Erythroblast (primary cell): ENCODE measurements at regions not wholly inside any gene's neighbourhood (a gene's known extent, or its start where the extent isn't known, plus 50 kb on each side); places are given as distances from the start of the nearest gene placed in this dataset.

ENCODE experiments used
- DNase-seq, 2 experiments: peaks; one replicate each; lab custom pipeline; 2025; lab: John Stamatoyannopoulos, UW
- GATA1 ChIP-seq: IDR thresholded peaks from 2 replicates; pipeline ENCODE4 v1.6.1; 2011; ENCODE audit warnings: low read depth, mild to moderate bottlenecking, control low read depth, low read length, moderate library complexity
- POLR2A ChIP-seq: IDR thresholded peaks from 2 replicates; pipeline ENCODE4 v1.6.1; 2011; ENCODE audit warnings: mild to moderate bottlenecking, low read length

- DNase-seq: no peak
- TF ChIP-seq POLR2A (no peak), GATA1 (no peak)
Measured at GRCh38 chr1:90210633-90211491, 216.0 kb downstream of the ZNF326 start.

DNA sequence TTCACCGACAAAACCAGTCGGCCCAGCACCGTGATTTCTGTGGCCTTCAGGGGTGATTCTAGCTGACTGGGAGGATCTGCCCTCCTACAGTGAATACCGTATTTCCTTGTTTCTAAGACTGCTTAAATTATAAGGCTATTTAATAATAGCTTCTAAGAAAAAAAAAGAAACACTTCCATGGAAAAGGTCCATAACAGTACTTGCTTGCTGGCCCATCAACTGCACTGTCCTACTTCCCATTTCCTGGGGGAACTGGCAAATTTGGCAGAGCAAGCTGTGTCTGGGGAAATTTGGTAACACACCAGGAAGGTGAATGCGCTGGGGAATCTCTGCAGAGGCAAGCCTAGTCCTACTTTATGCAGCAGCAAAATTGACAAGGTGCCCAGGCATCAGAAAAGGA, 214.0 kb downstream of the ZNF326 start:
- TF ChIP-seq GATA1 (no peak), POLR2A (no peak)
- DNase-seq: no peak

DNA sequence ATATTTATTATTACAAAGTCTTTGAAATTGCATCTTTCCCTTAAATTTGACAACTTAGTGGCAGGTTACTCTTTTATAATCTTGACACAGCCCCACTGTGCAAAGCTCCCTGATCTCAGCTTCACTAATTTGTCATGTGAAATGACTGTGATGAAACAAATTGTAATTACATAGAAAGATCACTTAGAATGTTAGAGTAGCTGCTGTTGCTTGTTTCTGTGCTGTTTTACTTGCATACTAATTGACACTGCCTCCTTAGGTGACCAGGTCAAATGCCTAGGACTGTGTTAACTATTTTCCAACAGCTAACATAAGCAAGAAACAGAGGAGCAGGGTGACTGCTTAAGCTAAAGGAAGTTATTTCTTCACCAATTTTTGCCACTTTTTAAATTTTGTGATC, 211.3 kb downstream of the ZNF326 start:
- DNase-seq: no peak
- TF ChIP-seq POLR2A (no peak), GATA1 (no peak)

GRCh38 chr1:90204780-90205179, 209.9 kb downstream of the ZNF326 start:
- TF ChIP-seq GATA1: no peak
- no peak for TF ChIP-seq POLR2A
- no peak for DNase-seq

DNA sequence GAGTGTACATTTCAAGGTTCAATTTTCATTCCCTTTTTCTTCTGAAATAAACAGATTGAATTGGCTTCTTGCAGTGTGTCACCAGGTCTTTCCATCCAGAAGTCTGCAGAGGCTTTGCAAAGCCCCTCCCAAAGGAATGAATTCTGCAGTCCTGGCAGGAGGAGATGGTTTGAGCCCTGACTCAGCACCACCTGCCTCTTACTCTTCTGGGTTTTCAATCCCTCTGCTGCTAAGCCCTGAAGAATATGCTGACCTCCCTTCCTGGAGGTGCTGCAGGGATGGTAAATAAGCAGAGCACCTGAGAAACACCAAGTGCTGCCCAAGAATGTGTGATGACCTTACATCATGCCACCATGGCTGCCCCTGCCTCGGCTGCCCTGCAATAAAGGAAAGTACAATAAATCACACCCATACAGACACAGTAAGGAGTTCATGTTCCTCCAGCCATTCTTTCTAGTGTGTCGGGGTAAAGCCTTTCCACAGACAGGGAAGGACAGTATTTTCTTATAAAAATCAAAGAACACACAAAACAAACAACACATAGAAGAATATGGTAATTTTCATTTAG, 209.2 kb downstream of the ZNF326 start:
- DNase-seq: no peak
- TF ChIP-seq POLR2A: no peak
- TF ChIP-seq GATA1: no peak

DNA sequence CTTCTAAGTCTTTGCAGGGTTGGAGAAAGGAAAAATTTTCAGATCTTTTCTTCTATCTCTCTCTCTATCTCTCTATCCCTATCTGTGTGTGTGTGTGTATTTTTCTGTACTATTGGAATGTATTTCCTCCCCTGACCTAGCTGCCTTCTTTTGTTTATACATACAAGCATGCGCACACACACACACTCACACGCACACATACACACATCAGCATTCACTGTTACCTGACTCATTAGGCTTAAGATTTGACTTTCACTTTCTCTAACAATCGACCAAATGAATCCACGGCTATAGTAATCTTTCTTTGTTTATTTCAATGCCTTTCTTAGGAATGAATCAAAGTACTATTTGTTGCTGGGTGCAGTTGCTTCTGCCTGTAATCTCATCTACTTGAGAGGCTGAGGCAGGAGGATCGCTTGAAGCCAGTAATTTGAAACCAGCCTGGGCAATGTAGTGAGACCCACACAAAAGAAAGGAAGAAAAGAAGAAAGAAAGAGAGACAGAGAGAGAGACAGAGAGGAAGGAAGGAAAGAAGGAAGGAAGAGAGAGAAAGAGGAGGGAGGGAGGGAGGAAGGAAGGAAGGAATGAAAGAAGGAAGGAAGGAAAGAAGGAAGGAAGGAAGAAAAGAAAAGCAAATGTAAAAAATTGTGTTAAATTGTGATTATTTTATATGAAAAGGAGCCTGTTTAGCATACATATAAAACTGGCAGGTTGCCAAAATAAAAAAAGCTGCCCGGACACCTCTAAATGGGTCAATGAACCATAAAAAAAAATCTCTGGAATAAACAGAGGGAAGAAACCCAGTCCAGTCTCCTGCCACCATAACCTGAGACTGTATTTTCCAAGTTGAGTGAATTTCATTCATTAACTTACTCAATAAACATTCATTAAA, 206.8 kb downstream of the ZNF326 start:
- no peak for DNase-seq
- TF ChIP-seq POLR2A (no peak), GATA1 (no peak)

GRCh38 chr1:90200646-90201205, 205.8 kb downstream of the ZNF326 start:
- TF ChIP-seq GATA1 (no peak), POLR2A (no peak)
- no peak for DNase-seq

DNA sequence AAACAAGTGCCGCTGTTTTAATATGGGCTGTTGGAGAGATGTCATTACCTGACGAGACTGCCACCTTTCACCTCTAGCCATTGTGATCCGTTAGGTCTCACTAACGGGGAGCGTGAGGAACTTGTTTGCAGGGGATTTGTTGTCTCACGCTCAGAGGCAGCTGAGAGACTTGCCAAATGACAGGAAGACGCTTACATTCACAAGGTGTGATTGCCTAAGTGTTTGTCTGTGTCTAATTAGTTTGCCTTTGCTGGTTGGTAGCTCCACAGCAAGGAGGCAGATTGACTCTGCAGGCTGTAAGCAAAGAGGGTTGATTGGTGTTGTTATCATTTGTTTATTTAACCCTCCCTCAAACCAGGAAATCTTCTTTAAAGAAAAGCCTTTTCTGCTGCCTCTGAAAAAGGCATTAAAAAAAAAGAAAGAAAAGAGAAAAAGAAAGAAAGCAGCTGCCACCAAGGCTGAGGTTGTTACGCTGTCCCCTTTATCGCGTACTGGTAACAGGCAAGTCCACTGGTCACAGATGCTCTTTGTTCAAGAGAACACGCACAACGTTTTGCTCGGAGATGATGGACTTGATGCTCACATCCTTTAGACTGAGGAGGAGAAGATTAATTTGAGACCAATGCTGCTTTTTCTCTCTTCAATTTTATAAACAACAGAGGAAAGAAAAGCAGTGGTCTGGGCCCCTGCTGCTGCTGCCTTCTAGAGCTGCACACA, 203.9 kb downstream of the ZNF326 start:
- TF ChIP-seq POLR2A: no peak
- TF ChIP-seq GATA1: no peak
- no peak for DNase-seq

DNA sequence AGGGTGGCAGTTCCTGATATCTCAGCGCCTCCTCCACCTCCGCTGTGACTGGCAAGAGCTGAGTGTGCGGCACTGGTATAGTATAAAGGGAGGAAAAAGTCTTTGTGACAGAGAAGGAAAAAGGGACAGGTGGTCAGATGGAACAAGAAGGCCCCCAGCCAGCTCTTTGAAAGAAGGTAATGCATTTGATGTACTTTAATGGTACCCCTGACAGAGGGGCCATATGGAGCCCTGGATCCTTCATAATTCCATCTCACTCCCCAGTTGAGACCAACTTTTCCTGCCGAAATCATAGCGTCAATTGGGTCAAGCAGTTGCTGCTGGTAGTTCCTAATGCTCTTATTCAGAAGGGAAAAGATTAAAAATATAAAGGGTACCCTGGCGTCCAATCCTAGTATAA, 198.2 kb downstream of the ZNF326 start:
- TF ChIP-seq POLR2A (no peak), GATA1 (no peak)
- no peak for DNase-seq

DNA sequence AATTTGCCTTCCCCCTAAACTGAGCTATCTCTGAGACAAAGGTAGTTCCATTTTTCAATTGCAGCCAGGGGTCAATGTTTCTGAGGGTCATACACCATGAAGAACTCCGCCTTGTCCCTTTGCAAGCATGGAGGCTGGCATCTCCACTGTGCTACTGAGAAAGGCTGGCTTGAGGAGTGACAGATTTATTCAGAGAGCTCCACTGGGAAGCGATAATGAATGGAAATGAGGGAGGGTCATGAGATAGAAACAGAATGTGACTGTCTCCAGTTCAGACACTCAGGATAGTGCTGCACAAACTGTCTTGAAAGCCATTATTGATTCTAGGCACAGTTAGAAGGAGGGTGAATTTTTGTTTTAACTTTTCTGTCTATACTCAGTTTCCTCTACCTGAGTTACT, 197.5 kb downstream of the ZNF326 start:
- TF ChIP-seq POLR2A (no peak), GATA1 (no peak)
- DNase-seq: no peak

DNA sequence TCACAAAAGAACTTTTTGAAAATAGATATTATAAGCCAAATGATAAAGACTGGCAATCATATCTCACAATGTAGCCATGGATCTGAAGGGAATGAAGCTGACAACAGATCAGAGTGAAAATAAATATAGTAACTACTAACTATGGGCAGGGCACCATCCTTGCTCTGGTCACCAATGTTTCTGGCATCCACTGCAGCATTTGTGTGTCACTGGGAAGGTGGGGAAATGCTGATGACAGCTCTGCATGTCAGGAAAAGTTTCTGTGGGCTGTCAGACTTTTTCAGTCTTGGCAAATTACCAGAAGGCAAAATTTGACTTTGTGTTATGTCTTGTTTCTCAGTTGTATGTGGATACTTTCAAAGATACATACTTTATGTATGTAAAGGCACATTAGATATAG, 195.6 kb downstream of the ZNF326 start:
- DNase-seq: no peak
- TF ChIP-seq POLR2A (no peak), GATA1 (no peak)

- no peak for DNase-seq
- TF ChIP-seq POLR2A: no peak
- TF ChIP-seq GATA1: no peak
Measured at GRCh38 chr1:90189889-90190288, 195.0 kb downstream of the ZNF326 start.

- DNase-seq: no peak
- TF ChIP-seq GATA1: no peak
- no peak for TF ChIP-seq POLR2A
Measured at GRCh38 chr1:90187323-90187585, 192.3 kb downstream of the ZNF326 start.
